HG02759 (cell line): ENCODE measurements at regions not wholly inside any gene's neighbourhood (a gene's known extent, or its start where the extent isn't known, plus 50 kb on each side); places are given as distances from the start of the nearest gene placed in this dataset.
"Not testable (repeated sequence)": the region's sequence is repeated elsewhere in the genome, so short reads cannot be mapped to it uniquely, and the experiment has no call there.

Experiments
- ATAC-seq: cut with Tn5 transposase; IDR thresholded peaks from one replicate; pipeline ENCODE4 v1.9.1; 2021; ENCODE audit warnings: mild to moderate bottlenecking, moderate library complexity; ENCODE audit not compliant: unreplicated experiment

DNA sequence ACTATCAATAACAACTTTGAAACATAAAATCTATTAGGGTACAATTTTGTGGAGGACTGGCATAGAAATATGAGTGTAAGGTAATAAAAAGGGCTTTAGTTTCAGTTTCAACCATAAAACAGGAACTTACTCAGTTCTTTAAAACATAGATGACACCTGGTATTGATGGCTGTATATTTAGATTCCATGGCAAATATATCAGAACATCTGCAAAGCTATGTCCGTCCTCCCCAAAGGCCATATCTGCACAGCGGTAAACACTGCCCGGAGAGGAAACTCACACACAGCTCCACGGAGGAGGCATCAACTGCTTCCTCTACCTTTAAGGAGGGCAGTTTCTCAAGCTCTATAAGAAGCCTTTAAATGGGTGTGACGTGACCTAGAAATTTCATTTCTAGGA lies 993.3 kb downstream of the BRD1 start:
- ATAC-seq, result no peak

- ATAC-seq, result no peak
These were observed 995.1 kb downstream of the BRD1 start for GRCh38 chr22:48832592-48832991.

GRCh38 chr22:48829908-48830307 lies 997.8 kb downstream of the BRD1 start:
- no peak for ATAC-seq

- ATAC-seq, result no peak
These were observed 999.0 kb downstream of the BRD1 start for GRCh38 chr22:48828688-48829087.

DNA sequence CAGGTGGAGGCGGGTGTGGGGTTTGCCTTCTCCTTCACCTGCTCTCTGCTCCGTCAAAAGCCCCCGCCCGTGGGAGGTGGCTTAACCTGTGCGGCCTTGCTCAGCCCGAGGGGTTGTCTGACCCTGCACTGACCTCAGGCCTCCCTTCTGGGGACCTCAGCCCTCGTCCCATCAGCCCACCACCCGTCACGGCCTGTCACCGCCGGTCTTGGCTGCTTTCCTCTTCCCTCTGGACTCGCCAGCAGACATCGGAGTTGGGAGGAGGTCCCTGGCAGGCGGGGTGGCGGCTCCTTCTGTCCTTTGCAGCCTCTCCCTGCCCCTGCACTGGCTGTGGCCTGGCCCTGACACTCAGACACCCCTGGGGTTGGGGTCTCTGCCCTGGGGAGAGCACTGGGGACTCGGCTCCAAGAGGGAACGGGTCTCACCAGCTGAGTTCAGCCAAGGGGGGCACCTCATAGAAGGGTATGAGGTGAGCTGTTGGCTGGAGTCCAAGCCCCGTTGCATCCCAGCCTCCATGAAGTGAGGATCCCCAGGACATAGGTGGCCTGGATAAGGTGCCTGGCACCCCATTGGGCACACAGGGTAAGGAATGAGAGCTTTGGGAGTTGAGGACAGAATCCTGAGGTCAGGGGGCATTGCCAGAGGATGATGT lies 999.6 kb downstream of the BRD1 start:
- ATAC-seq, result no peak

DNA sequence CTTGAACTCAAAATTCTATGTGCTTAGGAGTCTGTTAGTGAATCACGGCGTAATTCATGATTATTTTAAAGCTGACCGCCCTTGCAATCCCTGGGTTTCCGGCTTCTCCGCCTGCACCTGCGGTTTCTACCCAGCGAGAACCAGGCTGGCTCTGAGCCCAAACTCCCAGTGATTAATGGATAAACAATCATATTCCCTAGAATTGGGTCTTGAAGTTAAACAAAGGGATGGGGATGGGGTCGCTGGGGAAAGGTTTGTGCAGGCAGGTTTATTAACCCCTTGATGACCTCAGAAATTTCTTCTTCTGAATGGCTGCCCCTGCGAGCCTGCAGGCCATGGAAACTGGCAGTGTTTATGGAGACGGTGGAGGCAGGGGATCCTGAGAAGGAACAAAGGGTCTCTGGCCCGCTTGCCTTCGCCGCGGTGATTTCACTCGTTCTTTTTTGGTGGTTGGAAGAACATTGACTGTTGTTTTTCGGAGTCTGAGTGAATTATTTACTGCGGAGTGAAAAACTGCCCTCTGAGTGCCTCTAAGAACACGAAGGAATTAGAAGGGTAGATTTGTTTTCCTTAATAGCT lies 1000.3 kb downstream of the BRD1 start:
- ATAC-seq, result no peak

DNA sequence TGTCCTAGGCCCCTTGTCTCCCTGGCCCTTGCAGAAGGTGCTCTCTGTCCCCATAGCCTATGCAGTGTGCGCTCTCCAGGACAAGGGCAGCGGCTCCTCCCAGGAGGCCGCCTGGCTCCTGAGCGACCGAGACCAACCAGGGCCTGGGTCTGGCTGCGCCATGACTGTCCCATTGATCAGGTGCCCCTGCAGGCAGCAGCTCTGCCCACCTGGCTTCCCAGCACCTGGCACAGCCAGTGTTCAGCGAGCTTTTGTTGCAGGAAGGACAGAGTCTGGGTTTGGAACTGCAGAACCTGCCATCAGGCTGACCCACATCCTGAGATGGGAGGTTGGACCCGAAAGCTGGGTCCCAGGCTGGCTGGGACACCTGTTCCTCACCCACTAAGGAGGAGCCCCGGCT lies 1001.1 kb downstream of the BRD1 start:
- no peak for ATAC-seq

DNA sequence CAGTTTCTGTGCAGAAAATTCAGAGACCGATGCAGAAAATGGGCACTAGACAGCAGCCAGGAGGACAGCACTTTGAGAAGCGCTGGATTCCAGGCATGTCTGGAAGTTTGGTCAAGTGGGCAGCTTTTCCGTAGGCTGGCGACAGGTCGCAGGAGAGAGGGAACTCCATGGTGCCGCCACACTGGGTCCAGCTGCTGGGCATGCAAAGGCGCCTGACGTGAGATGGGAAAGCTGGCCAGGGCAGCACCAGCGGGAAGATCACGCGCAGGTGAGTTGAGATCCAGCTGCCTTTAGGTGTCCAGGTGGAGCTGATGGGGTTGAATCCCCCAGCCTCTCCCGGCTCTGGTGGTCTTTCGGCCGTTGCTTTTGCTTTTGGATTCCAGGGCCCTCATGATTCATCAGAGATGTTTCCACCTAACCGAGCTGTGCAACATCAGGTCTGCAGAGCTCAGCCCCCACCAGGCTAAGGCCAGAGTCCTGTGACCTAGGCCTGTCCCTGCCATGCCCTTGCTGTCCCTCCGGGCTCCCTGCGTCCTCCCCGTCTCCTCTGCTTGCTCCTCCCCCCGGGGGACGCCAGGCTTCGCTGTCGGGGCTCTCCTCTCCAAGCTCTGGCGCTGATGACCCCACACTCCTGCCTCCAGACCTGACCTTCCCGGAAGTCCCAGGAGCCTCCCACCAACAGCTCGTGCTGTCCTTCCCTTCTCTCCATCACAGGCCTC lies 1001.7 kb downstream of the BRD1 start:
- no peak for ATAC-seq

- no peak for ATAC-seq
These were observed 1002.7 kb downstream of the BRD1 start for GRCh38 chr22:48824712-48825651.

GRCh38 chr22:48823941-48824340 lies 1003.7 kb downstream of the BRD1 start:
- ATAC-seq, result no peak

- no peak for ATAC-seq
These were observed 1005.1 kb downstream of the BRD1 start for GRCh38 chr22:48822278-48823233.

- no peak for ATAC-seq
These were observed 1005.9 kb downstream of the BRD1 start for GRCh38 chr22:48821727-48822126.

DNA sequence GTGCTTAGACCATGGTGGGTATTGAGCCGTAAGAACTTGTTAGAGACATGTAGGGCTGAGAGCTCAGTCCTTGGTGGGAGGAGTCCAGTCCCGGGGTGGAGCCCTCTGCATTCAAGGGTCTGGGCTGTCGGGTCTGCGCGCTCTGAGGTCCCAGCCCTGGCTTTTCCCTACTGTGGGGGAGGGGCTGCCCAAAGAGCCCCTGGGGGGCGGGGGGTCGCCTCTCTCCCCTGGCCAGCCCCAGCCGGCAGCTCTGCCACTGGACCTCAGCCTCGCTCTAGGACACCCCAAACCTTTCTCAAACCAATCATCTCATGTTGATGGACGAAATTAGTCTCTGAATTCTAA lies 1006.4 kb downstream of the BRD1 start:
- no peak for ATAC-seq

GRCh38 chr22:48820481-48821345 lies 1007.0 kb downstream of the BRD1 start:
- ATAC-seq, result no peak

DNA sequence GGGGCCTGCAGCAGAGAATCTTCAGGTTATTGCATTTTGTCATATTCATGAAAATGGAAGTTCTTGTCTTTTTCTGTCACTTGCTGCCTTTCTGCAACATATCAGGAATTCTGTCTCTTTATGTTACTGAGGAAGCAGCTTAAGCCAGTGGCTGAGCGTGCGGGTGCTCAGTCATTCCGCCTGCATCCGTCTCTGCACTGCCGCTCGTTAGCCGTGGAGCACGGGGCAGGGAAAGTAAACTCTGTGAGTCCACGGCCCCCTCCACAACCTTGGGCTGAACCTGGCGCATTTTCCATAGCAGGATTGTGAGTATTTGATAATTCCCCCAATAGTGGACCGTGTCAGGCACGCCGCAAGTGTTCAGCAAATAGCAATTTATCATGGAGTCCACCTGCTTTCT lies 1007.7 kb downstream of the BRD1 start:
- no peak for ATAC-seq

GRCh38 chr22:48819232-48819631 lies 1008.4 kb downstream of the BRD1 start:
- no peak for ATAC-seq

DNA sequence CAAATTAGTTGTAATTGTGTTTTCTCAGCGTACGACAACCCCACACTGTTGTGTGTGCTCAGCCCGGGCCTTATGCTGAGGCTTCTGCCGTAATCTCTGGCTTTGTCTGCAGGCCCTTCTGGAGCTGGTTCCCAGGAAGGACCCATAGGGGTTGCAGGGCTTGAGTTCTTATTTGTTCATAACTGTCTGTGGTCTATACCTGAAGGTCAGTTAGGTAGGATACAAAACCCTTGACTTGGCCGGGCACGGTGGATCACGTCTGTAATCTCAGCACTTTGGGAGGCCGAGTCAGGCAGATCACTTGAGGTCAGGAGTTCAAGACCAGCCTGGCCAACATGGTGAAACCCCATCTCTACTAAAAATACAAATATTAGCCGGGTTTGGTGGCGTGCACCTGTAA lies 1010.2 kb downstream of the BRD1 start:
- not testable (repeated sequence) for ATAC-seq

DNA sequence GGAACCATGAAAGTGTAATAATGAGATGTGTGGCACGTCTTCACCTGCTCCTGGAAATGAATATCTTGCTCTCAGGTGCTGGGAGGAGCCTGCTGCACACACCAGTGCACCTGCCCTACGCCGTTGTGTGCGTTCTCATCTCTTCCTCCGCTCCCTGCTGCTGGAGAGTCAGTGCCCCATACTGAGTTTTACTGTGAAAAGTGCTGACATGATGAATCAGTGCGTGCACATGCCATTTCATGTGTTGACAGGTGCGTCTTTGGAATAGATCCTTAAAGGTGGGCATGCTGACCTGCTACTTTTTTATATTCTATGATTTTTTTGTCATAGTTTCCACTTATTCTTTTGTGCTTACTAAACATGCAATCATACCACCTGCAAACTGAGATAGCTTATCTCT lies 1015.8 kb downstream of the BRD1 start:
- ATAC-seq, result no peak
